ENCODE measurements at regions not wholly inside any gene's neighbourhood (a gene's known extent, or its start where the extent isn't known, plus 50 kb on each side); places are given as distances from the start of the nearest gene placed in this dataset.
"Not testable (repeated sequence)": the region's sequence is repeated elsewhere in the genome, so short reads cannot be mapped to it uniquely, and the experiment has no call there.

- DNase-seq (ENCODE audit: low read depth in 2 of 2), result no peak
Observed at GRCh38 chr5:24245821-24246220, 399.0 kb downstream of the CDH10 start.

- DNase-seq (ENCODE audit: low read depth in 2 of 2), result no peak
Observed at GRCh38 chr5:24264547-24264946, 380.2 kb downstream of the CDH10 start.

- no peak for DNase-seq (ENCODE audit: low read depth in 2 of 2)
Observed at GRCh38 chr5:24265306-24265705, 379.5 kb downstream of the CDH10 start.

GRCh38 chr5:24268482-24269056, 376.2 kb downstream of the CDH10 start:
- no peak for DNase-seq (ENCODE audit: low read depth in 2 of 2)

GRCh38 chr5:24271702-24272118, 373.1 kb downstream of the CDH10 start:
- DNase-seq (ENCODE audit: low read depth in 2 of 2), result not testable (repeated sequence)

GRCh38 chr5:24272741-24273140, 372.0 kb downstream of the CDH10 start:
- no peak for DNase-seq (ENCODE audit: low read depth in 2 of 2)

- no peak for DNase-seq (ENCODE audit: low read depth in 2 of 2)
Observed at GRCh38 chr5:24280215-24280614, 364.6 kb downstream of the CDH10 start.

- no peak for DNase-seq (ENCODE audit: low read depth in 2 of 2)
Observed at GRCh38 chr5:24281818-24282217, 363.0 kb downstream of the CDH10 start.

GRCh38 chr5:24289582-24290335, 355.0 kb downstream of the CDH10 start:
- DNase-seq (ENCODE audit: low read depth in 2 of 2), result no peak

GRCh38 chr5:24290536-24290935, 354.2 kb downstream of the CDH10 start:
- no peak for DNase-seq (ENCODE audit: low read depth in 2 of 2)

- no peak for DNase-seq (ENCODE audit: low read depth in 2 of 2)
Observed at GRCh38 chr5:24291916-24292315, 352.9 kb downstream of the CDH10 start.

GRCh38 chr5:24294333-24294732, 350.4 kb downstream of the CDH10 start:
- no peak for DNase-seq (ENCODE audit: low read depth in 2 of 2)

- no peak for DNase-seq (ENCODE audit: low read depth in 2 of 2)
Observed at GRCh38 chr5:24314106-24314505, 330.7 kb downstream of the CDH10 start.

- DNase-seq (ENCODE audit: low read depth in 2 of 2), result no peak
Observed at GRCh38 chr5:24320643-24321042, 324.1 kb downstream of the CDH10 start.

- no peak for DNase-seq (ENCODE audit: low read depth in 2 of 2)
Observed at GRCh38 chr5:24325306-24325832, 319.4 kb downstream of the CDH10 start.

GRCh38 chr5:24331531-24331930, 313.2 kb downstream of the CDH10 start:
- no peak for DNase-seq (ENCODE audit: low read depth in 2 of 2)

GRCh38 chr5:24347158-24347557, 297.6 kb downstream of the CDH10 start:
- no peak for DNase-seq (ENCODE audit: low read depth in 2 of 2)

GRCh38 chr5:24351285-24351684, 293.5 kb downstream of the CDH10 start:
- DNase-seq (ENCODE audit: low read depth in 2 of 2), result no peak

- no peak for DNase-seq (ENCODE audit: low read depth in 2 of 2)
Observed at GRCh38 chr5:24353016-24353415, 291.8 kb downstream of the CDH10 start.

GRCh38 chr5:24353611-24354010, 291.2 kb downstream of the CDH10 start:
- DNase-seq (ENCODE audit: low read depth in 2 of 2), result no peak

- DNase-seq (ENCODE audit: low read depth in 2 of 2), result no peak
Observed at GRCh38 chr5:24363789-24364481, 280.8 kb downstream of the CDH10 start.

GRCh38 chr5:24364711-24365110, 280.1 kb downstream of the CDH10 start:
- DNase-seq (ENCODE audit: low read depth in 2 of 2), result no peak

GRCh38 chr5:24365406-24365805, 279.4 kb downstream of the CDH10 start:
- no peak for DNase-seq (ENCODE audit: low read depth in 2 of 2)
